ENCODE measurements at regions not wholly inside any gene's neighbourhood (a gene's known extent, or its start where the extent isn't known, plus 50 kb on each side); places are given as distances from the start of the nearest gene placed in this dataset.

DNA sequence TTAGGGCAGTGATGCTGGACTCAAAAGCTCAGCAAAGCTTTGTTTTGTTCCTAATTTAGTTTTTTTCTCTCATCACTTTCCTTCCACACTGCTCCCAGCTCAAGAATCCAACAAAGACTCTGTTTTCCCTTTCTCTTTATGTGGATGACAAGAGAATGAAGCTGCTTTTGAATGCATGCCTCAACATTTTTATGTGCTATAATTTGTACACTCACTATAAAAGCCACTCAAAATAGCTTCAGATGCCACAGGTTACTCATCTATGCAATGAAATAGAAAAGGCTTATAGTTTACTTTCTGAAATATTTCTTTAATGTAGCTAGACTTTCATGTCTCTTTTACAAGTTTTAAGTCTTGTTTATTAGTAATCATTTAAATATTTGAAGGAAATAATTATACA is 714.9 kb downstream of the OTOL1 start:
- POLR2A ChIA-PET, result no interaction called here
- TF ChIP-seq ZNF292 (tag by site-specific recombination; IDR thresholded peaks at IDR 0.05; ENCODE audit: borderline replicate concordance, low read depth) (no peak), ZNF426 (tag by site-specific recombination; IDR thresholded peaks at IDR 0.05) (no peak), ZNF791 (tag by site-specific recombination; IDR thresholded peaks at IDR 0.05) (no peak), ZNF561 (tag by site-specific recombination; IDR thresholded peaks at IDR 0.05; ENCODE audit: borderline replicate concordance) (no peak), ZNF792 (tag by site-specific recombination; IDR thresholded peaks at IDR 0.05) (no peak), ZNF600 (tag by site-specific recombination; IDR thresholded peaks at IDR 0.05) (no peak), ZNF544 (tag by site-specific recombination; IDR thresholded peaks at IDR 0.05) (no peak), ZBTB48 (tag by site-specific recombination; IDR thresholded peaks at IDR 0.05) (no peak), ZNF701 (tag by site-specific recombination; IDR thresholded peaks at IDR 0.05) (no peak)
- TF ChIP-seq, protein P1, sequence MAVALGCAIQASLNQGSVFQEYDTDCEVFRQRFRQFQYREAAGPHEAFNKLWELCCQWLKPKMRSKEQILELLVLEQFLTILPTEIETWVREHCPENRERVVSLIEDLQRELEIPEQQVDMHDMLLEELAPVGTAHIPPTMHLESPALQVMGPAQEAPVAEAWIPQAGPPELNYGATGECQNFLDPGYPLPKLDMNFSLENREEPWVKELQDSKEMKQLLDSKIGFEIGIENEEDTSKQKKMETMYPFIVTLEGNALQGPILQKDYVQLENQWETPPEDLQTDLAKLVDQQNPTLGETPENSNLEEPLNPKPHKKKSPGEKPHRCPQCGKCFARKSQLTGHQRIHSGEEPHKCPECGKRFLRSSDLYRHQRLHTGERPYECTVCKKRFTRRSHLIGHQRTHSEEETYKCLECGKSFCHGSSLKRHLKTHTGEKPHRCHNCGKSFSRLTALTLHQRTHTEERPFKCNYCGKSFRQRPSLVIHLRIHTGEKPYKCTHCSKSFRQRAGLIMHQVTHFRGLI (tag by site-specific recombination; IDR thresholded peaks at IDR 0.05), result no peak
- TF ChIP-seq, protein P2, sequence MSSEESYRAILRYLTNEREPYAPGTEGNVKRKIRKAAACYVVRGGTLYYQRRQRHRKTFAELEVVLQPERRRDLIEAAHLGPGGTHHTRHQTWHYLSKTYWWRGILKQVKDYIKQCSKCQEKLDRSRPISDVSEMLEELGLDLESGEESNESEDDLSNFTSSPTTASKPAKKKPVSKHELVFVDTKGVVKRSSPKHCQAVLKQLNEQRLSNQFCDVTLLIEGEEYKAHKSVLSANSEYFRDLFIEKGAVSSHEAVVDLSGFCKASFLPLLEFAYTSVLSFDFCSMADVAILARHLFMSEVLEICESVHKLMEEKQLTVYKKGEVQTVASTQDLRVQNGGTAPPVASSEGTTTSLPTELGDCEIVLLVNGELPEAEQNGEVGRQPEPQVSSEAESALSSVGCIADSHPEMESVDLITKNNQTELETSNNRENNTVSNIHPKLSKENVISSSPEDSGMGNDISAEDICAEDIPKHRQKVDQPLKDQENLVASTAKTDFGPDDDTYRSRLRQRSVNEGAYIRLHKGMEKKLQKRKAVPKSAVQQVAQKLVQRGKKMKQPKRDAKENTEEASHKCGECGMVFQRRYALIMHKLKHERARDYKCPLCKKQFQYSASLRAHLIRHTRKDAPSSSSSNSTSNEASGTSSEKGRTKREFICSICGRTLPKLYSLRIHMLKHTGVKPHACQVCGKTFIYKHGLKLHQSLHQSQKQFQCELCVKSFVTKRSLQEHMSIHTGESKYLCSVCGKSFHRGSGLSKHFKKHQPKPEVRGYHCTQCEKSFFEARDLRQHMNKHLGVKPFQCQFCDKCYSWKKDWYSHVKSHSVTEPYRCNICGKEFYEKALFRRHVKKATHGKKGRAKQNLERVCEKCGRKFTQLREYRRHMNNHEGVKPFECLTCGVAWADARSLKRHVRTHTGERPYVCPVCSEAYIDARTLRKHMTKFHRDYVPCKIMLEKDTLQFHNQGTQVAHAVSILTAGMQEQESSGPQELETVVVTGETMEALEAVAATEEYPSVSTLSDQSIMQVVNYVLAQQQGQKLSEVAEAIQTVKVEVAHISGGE (tag by site-specific recombination; conservative IDR thresholded peaks at IDR 0.05; ENCODE audit: low read depth), result no peak
- TF ChIP-seq, protein P3, sequence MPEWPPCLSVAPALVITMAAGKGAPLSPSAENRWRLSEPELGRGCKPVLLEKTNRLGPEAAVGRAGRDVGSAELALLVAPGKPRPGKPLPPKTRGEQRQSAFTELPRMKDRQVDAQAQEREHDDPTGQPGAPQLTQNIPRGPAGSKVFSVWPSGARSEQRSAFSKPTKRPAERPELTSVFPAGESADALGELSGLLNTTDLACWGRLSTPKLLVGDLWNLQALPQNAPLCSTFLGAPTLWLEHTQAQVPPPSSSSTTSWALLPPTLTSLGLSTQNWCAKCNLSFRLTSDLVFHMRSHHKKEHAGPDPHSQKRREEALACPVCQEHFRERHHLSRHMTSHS (tag by site-specific recombination; IDR thresholded peaks at IDR 0.05), result no peak
- TF ChIP-seq, protein P4, sequence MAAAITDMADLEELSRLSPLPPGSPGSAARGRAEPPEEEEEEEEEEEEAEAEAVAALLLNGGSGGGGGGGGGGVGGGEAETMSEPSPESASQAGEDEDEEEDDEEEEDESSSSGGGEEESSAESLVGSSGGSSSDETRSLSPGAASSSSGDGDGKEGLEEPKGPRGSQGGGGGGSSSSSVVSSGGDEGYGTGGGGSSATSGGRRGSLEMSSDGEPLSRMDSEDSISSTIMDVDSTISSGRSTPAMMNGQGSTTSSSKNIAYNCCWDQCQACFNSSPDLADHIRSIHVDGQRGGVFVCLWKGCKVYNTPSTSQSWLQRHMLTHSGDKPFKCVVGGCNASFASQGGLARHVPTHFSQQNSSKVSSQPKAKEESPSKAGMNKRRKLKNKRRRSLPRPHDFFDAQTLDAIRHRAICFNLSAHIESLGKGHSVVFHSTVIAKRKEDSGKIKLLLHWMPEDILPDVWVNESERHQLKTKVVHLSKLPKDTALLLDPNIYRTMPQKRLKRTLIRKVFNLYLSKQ (tag by site-specific recombination; IDR thresholded peaks at IDR 0.05; ENCODE audit: borderline replicate concordance), result no peak
- H3K36me3 ChIP-seq (ENCODE audit: control insufficient read depth in 2 of 2, insufficient read depth in 1 of 2, low read length in 2 of 2), result no peaks in the 10 kb centered on the region
- CTCF ChIA-PET, result no interaction called here
- H3K27ac ChIP-seq (ENCODE audit: extremely low read depth, low read depth, low read length), result no peak overlapping the region
- no peaks in the 10 kb centered on the region for H3K9me3 ChIP-seq (ENCODE audit: control insufficient read depth, insufficient read depth, low read depth, low read length)
- H3K4me1 ChIP-seq (ENCODE audit: control insufficient read depth, insufficient read depth, low read length), result no peaks in the 10 kb centered on the region
- H3K4me3 ChIP-seq (ENCODE audit: low read depth, low read length), result no peak overlapping the region

DNA sequence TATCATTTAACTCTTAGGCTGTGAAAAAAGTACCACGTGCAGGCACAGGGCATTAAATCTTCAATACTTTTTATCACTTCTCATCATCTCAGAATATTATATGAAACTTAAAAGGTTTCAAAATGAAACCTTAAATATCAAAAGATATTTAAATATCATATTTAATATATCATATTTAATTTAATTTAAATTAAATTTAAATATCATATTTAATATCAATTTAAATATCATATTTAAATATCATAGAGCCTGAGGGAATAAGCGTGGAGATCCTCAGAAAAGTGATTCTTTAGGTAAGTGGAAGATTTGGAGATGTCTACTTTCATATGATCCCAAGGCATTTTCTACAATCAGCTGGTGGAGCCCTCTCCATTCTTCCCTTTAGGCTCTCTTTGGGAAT is 716.6 kb downstream of the OTOL1 start:
- H3K36me3 ChIP-seq (ENCODE audit: control insufficient read depth in 2 of 2, insufficient read depth in 1 of 2, low read length in 2 of 2), result no peaks in the 10 kb centered on the region
- no peaks in the 10 kb centered on the region for H3K9me3 ChIP-seq (ENCODE audit: control insufficient read depth, insufficient read depth, low read depth, low read length)
- no peak overlapping the region for H3K4me3 ChIP-seq (ENCODE audit: low read depth, low read length)
- no peaks in the 10 kb centered on the region for H3K4me1 ChIP-seq (ENCODE audit: control insufficient read depth, insufficient read depth, low read length)
- ChIA-PET CTCF (no interaction called here), POLR2A (no interaction called here)
- H3K27ac ChIP-seq (ENCODE audit: extremely low read depth, low read depth, low read length), result no peak overlapping the region
- TF ChIP-seq ZNF843 (tag by site-specific recombination; IDR thresholded peaks at IDR 0.05) (no peak), ZNF585B (tag by site-specific recombination; IDR thresholded peaks at IDR 0.05) (no peak), ZNF514 (tag by site-specific recombination; IDR thresholded peaks at IDR 0.05) (no peak), ZNF837 (tag by site-specific recombination; IDR thresholded peaks at IDR 0.05) (no peak), ZNF202 (tag by site-specific recombination; IDR thresholded peaks at IDR 0.05; ENCODE audit: borderline replicate concordance) (no peak), ZBTB20 (tag by site-specific recombination; IDR thresholded peaks at IDR 0.05) (no peak), ZNF426 (tag by site-specific recombination; IDR thresholded peaks at IDR 0.05) (no peak)
- TF ChIP-seq, protein P5, sequence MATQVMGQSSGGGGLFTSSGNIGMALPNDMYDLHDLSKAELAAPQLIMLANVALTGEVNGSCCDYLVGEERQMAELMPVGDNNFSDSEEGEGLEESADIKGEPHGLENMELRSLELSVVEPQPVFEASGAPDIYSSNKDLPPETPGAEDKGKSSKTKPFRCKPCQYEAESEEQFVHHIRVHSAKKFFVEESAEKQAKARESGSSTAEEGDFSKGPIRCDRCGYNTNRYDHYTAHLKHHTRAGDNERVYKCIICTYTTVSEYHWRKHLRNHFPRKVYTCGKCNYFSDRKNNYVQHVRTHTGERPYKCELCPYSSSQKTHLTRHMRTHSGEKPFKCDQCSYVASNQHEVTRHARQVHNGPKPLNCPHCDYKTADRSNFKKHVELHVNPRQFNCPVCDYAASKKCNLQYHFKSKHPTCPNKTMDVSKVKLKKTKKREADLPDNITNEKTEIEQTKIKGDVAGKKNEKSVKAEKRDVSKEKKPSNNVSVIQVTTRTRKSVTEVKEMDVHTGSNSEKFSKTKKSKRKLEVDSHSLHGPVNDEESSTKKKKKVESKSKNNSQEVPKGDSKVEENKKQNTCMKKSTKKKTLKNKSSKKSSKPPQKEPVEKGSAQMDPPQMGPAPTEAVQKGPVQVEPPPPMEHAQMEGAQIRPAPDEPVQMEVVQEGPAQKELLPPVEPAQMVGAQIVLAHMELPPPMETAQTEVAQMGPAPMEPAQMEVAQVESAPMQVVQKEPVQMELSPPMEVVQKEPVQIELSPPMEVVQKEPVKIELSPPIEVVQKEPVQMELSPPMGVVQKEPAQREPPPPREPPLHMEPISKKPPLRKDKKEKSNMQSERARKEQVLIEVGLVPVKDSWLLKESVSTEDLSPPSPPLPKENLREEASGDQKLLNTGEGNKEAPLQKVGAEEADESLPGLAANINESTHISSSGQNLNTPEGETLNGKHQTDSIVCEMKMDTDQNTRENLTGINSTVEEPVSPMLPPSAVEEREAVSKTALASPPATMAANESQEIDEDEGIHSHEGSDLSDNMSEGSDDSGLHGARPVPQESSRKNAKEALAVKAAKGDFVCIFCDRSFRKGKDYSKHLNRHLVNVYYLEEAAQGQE (tag by site-specific recombination; IDR thresholded peaks at IDR 0.05), result no peak
- TF ChIP-seq, protein P6, sequence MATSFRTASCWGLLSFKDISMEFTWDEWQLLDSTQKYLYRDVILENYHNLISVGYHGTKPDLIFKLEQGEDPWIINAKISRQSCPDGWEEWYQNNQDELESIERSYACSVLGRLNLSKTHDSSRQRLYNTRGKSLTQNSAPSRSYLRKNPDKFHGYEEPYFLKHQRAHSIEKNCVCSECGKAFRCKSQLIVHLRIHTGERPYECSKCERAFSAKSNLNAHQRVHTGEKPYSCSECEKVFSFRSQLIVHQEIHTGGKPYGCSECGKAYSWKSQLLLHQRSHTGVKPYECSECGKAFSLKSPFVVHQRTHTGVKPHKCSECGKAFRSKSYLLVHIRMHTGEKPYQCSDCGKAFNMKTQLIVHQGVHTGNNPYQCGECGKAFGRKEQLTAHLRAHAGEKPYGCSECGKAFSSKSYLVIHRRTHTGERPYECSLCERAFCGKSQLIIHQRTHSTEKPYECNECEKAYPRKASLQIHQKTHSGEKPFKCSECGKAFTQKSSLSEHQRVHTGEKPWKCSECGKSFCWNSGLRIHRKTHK (tag by site-specific recombination; IDR thresholded peaks at IDR 0.05), result no peak
- TF ChIP-seq, protein P7, sequence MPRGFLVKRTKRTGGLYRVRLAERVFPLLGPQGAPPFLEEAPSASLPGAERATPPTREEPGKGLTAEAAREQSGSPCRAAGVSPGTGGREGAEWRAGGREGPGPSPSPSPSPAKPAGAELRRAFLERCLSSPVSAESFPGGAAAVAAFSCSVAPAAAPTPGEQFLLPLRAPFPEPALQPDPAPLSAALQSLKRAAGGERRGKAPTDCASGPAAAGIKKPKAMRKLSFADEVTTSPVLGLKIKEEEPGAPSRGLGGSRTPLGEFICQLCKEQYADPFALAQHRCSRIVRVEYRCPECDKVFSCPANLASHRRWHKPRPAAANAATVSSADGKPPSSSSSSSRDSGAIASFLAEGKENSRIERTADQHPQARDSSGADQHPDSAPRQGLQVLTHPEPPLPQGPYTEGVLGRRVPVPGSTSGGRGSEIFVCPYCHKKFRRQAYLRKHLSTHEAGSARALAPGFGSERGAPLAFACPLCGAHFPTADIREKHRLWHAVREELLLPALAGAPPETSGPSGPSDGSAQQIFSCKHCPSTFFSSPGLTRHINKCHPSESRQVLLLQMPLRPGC (tag by site-specific recombination; IDR thresholded peaks at IDR 0.05), result no peak
